SKM-1 (cell line): ENCODE measurements at regions not wholly inside any gene's neighbourhood (a gene's known extent, or its start where the extent isn't known, plus 50 kb on each side); places are given as distances from the start of the nearest gene placed in this dataset.
"Not testable (repeated sequence)": the region's sequence is repeated elsewhere in the genome, so short reads cannot be mapped to it uniquely, and the experiment has no call there.

Experiments
- DNase-seq: peaks from one replicate; lab custom pipeline; 2025; ENCODE audit not compliant: unreplicated experiment; lab: John Stamatoyannopoulos, UW

GRCh38 chr5:99032234-99033013 lies 103.6 kb upstream of the CHD1 start:
- DNase-seq: peak; percentile 47

GRCh38 chr5:99030906-99031440 lies 102.2 kb upstream of the CHD1 start:
- DNase-seq: no peak

GRCh38 chr5:99029172-99029571 lies 100.4 kb upstream of the CHD1 start:
- no peak for DNase-seq

GRCh38 chr5:99028170-99028569 lies 99.4 kb upstream of the CHD1 start:
- DNase-seq: not testable (repeated sequence)

GRCh38 chr5:99025298-99026045 lies 96.7 kb upstream of the CHD1 start:
- no peak for DNase-seq

GRCh38 chr5:99023330-99023729 lies 94.5 kb upstream of the CHD1 start:
- no peak for DNase-seq

DNA sequence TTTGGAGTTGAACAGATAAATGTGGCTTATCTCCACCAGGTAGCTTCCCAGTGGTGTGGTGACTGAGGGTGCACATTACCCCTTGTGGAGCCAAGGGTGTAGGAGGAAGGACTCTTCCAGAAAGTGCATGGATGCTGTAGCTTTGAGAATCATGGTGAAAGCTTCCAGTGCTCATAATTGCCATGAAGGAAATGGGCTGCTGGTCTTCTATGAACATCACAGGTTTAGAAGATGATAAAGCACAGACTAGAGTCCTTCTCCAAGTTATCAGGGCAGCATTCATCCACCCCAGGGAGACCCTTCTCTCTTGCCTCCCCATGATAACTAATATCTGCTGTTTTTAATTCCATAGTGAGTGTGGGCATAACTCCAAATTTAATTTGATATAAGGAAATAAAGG lies 93.4 kb upstream of the CHD1 start:
- no peak for DNase-seq

GRCh38 chr5:99020698-99021048 lies 91.9 kb upstream of the CHD1 start:
- DNase-seq: no peak

- DNase-seq: no peak
Measured at GRCh38 chr5:99019812-99020697, 91.2 kb upstream of the CHD1 start.

- DNase-seq: no peak
Measured at GRCh38 chr5:99019254-99019653, 90.4 kb upstream of the CHD1 start.

DNA sequence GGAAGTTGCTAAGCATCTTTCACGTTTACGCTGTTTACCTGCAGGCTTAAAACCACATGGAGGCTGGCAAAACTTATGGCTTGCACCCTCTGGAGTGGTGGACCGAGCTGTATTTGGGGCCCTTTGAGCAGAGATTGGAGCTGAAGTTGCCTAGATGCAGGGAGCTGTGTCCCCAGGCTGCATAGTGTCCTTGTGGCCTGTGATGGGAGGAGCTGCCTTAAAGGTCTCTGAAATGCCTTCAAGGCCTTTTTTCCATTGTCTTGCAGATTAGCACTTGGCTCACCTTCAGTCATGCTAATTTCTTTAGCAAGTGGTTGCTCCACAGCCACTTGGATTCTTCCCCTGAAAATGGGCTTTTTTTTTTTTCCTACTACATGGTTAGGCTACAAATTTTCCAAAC lies 81.5 kb upstream of the CHD1 start:
- no peak for DNase-seq

- DNase-seq: not testable (repeated sequence)
Measured at GRCh38 chr5:99008009-99008408, 79.2 kb upstream of the CHD1 start.

GRCh38 chr5:99005506-99005905 lies 76.7 kb upstream of the CHD1 start:
- no peak for DNase-seq

DNA sequence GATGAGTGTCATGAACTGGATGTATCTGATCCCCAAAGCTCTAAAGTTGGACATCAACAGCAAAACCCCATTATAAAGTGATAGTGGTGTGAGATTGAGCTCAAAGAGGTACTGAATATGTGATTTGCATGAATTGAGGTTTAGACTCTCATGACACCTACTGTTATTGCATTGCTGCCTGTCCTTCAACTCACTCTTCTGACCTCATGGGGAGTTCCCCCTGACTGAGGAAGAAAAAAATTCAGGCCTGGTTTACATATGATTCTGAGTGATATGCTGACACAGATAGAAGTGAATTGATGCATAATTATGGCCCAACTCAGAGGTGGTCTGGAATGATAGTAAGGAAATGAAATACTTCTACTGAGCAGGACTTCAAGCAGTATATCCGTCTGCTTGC lies 76.2 kb upstream of the CHD1 start:
- DNase-seq: no peak

DNA sequence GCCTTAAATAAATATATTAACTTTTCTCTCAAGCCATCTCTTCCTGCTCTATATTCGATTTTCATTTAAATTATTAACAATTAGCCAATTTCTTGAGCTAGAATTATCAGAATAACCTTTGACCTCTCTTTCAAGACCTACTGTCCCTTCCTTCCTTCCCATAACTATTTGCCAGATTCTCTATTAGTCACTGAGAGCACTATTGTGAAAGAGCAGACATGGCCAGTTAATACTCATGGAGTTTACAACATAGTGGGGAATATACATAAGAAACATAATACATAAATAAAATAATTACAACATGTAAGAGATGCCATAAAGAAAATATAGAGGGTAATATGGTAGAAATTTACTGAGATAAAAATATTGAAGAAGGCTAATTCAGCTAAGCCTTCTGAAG lies 72.1 kb upstream of the CHD1 start:
- DNase-seq: no peak

DNA sequence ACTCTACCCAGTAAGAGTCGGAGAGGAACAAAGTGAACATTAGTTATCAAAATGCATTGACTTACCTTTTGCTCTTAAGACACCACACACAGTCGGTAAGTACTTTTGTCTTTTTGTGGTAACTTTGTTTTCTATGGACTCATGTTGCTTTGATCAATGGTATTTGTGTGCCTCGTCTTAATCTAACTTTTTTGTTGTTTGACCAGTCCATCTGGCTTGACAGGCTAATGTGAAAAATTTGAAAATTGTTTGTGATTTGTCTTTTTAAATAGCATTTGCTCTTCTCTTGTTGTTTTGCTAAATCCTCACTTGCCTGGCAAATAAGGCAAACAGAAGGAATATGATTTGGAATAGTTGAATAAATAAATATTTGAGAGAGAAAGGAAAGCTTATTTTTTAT lies 71.4 kb upstream of the CHD1 start:
- DNase-seq: no peak

GRCh38 chr5:98999631-99000030 lies 70.8 kb upstream of the CHD1 start:
- no peak for DNase-seq

DNA sequence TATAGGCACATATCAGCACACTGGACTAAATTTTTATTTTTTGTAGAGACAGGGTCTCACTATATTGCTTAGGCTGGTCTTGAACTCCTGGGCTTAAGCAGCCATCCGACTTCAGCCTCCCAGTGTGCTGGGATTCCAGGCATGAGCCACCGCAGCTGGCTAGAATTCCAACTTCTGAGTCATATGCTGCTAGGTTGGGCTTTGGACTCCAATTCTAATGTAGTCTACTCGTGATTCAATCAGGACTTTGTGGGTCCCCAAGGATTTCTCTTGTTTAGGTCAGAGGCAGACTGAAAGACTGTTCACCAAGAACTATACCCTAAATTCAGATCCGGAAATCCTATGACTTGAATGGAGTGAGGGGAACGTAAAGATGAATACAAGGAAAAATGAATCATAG lies 68.2 kb upstream of the CHD1 start:
- DNase-seq: no peak

DNA sequence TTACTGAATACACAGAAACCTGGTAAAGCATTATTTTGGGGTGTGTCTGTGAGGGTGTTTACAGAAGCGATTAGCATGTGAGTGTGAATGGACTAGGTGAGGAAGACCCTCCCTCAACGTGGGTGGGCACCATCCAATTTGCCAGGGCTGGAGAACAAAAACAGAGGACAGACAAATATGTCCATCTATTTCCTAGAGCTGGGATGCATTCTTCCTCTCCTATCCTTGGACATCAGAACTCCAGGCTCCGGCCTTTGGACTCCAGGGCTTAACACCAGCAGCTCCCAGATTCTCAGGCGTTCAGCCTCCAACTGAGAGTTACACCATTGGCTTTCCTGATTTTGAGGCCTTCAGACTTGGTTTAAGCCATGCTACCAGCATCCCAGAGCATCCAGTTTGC lies 65.8 kb upstream of the CHD1 start:
- DNase-seq: no peak

DNA sequence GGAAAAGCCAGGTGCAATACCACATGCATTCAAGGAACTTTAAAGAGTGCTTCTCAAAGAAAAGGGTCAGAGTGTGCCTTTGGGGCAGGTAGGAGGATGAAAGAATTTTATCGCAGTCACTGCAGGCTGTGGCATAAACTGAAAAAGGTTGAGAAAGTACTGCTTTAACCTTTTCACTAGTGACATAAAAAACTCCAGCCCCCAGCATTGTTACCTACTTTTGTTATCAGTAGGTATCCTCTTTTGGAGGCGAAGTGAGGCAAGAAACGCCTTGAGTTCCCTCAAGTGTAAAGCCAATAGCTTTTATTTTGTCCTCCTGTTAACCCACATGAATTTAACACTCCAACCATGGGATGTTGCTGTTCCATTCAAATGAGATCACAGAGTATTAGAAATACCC lies 64.7 kb upstream of the CHD1 start:
- no peak for DNase-seq

- no peak for DNase-seq
Measured at GRCh38 chr5:98992552-98992951, 63.7 kb upstream of the CHD1 start.
